PFSK-1 (cell line): ENCODE measurements at regions not wholly inside any gene's neighbourhood (a gene's known extent, or its start where the extent isn't known, plus 50 kb on each side); places are given as distances from the start of the nearest gene placed in this dataset.

Experiments used
- FOXP2 ChIP-seq: optimal IDR thresholded peaks from 2 replicates; pipeline ENCODE3; 2011; ENCODE audit warnings: borderline replicate concordance, control low read depth, inconsistent platforms; ENCODE audit not compliant: insufficient read depth; ENCODE audit errors: extremely low read length, extremely low read depth
- POLR2AphosphoS5 ChIP-seq: IDR thresholded peaks from 2 replicates; pipeline ENCODE4 v1.6.1; 2012; ENCODE audit warnings: low read depth, mild to moderate bottlenecking, control low read depth, low read length, moderate library complexity
- SIN3A ChIP-seq: IDR thresholded peaks from 2 replicates; pipeline ENCODE4 v1.6.1; 2012; ENCODE audit warnings: mild to moderate bottlenecking, low read length, moderate library complexity, borderline replicate concordance; ENCODE audit not compliant: insufficient read depth
- TAF1 ChIP-seq: IDR thresholded peaks from 2 replicates; pipeline ENCODE4 v1.6.1; 2012; ENCODE audit warnings: low read length, control low read depth, borderline replicate concordance; ENCODE audit not compliant: insufficient read depth
- TF ChIP-seq, protein P1 (sequence below), 2 experiments: IDR thresholded peaks; 2 replicates each; pipeline versions ENCODE4 v1.6.1 to v1.8.0; 2011 to 2012; ENCODE audit warnings: low read depth in 2 of 2, low read length in 2 of 2, control low read depth in 1 of 2, inconsistent platforms in 1 of 2, mild to moderate bottlenecking in 1 of 2, moderate library complexity in 1 of 2; ENCODE audit not compliant: insufficient read depth in 1 of 2

GRCh38 chr21:23281917-23282316, 2283.7 kb downstream of the NCAM2 start:
- no peak for TF ChIP-seq SIN3A
- TF ChIP-seq FOXP2, result no peak
- TF ChIP-seq, protein P1, sequence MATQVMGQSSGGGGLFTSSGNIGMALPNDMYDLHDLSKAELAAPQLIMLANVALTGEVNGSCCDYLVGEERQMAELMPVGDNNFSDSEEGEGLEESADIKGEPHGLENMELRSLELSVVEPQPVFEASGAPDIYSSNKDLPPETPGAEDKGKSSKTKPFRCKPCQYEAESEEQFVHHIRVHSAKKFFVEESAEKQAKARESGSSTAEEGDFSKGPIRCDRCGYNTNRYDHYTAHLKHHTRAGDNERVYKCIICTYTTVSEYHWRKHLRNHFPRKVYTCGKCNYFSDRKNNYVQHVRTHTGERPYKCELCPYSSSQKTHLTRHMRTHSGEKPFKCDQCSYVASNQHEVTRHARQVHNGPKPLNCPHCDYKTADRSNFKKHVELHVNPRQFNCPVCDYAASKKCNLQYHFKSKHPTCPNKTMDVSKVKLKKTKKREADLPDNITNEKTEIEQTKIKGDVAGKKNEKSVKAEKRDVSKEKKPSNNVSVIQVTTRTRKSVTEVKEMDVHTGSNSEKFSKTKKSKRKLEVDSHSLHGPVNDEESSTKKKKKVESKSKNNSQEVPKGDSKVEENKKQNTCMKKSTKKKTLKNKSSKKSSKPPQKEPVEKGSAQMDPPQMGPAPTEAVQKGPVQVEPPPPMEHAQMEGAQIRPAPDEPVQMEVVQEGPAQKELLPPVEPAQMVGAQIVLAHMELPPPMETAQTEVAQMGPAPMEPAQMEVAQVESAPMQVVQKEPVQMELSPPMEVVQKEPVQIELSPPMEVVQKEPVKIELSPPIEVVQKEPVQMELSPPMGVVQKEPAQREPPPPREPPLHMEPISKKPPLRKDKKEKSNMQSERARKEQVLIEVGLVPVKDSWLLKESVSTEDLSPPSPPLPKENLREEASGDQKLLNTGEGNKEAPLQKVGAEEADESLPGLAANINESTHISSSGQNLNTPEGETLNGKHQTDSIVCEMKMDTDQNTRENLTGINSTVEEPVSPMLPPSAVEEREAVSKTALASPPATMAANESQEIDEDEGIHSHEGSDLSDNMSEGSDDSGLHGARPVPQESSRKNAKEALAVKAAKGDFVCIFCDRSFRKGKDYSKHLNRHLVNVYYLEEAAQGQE (IDR thresholded peaks at IDR 0.05; ENCODE audit: insufficient read depth in 1 of 2, low read depth in 2 of 2, low read length in 2 of 2), result no peak
- no peak for TF ChIP-seq TAF1
- no peak for TF ChIP-seq POLR2AphosphoS5

DNA sequence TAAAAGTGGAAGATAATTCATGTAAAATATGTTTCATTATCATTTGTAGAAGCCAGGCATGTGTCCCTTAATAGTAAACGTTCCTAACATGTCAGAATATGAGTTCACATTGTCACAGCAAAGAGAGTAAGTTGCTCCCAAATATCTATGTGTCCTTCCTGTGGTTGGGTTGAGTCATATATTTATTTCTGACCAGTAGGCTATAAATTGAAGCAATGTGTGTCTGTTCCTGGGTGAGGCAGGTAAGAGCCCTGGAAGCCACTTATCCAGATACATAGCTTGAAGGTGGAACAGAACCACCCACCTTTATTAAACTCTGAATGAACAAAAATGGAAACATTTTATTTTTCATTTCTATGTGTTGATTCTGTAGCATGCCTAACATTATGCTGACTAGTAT, 2251.6 kb downstream of the NCAM2 start:
- TF ChIP-seq FOXP2 (no peak), SIN3A (no peak), TAF1 (no peak), POLR2AphosphoS5 (no peak)
- TF ChIP-seq, protein P1 (IDR thresholded peaks at IDR 0.05; ENCODE audit: insufficient read depth in 1 of 2, low read depth in 2 of 2, low read length in 2 of 2), result no peak

GRCh38 chr21:23247334-23247733, 2249.1 kb downstream of the NCAM2 start:
- TF ChIP-seq FOXP2 (no peak), TAF1 (no peak), SIN3A (no peak), POLR2AphosphoS5 (no peak)
- TF ChIP-seq, protein P1 (IDR thresholded peaks at IDR 0.05; ENCODE audit: insufficient read depth in 1 of 2, low read depth in 2 of 2, low read length in 2 of 2), result no peak

DNA sequence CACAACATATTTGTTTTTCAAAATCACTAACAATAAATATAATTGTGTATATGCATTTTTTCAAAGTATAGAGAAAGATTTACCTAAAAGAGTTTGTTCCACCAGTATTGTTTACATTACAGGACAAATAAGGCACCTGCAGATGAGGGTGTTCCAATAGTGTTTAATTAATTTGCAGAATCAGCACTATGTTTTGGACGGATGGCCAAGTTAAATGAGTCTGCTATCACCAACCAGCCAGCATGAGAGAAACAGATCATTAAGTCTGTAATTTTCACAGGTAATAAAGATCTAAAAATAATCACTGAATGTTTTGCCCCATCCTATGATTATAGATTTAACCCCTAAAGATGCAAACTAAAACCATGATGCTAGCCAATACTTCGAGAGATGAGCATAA, 2247.0 kb downstream of the NCAM2 start:
- no peak for TF ChIP-seq TAF1
- no peak for TF ChIP-seq POLR2AphosphoS5
- TF ChIP-seq, protein P1 (IDR thresholded peaks at IDR 0.05; ENCODE audit: insufficient read depth in 1 of 2, low read depth in 2 of 2, low read length in 2 of 2), result no peak
- no peak for TF ChIP-seq SIN3A
- no peak for TF ChIP-seq FOXP2

GRCh38 chr21:23223882-23224281, 2225.7 kb downstream of the NCAM2 start:
- TF ChIP-seq POLR2AphosphoS5 (no peak), SIN3A (no peak), TAF1 (no peak), FOXP2 (no peak)
- TF ChIP-seq, protein P1 (IDR thresholded peaks at IDR 0.05; ENCODE audit: insufficient read depth in 1 of 2, low read depth in 2 of 2, low read length in 2 of 2), result no peak
